ENCODE measurements at regions not wholly inside any gene's neighbourhood (a gene's known extent, or its start where the extent isn't known, plus 50 kb on each side); places are given as distances from the start of the nearest gene placed in this dataset.
"Not testable (repeated sequence)": the region's sequence is repeated elsewhere in the genome, so short reads cannot be mapped to it uniquely, and the experiment has no call there.

DNA sequence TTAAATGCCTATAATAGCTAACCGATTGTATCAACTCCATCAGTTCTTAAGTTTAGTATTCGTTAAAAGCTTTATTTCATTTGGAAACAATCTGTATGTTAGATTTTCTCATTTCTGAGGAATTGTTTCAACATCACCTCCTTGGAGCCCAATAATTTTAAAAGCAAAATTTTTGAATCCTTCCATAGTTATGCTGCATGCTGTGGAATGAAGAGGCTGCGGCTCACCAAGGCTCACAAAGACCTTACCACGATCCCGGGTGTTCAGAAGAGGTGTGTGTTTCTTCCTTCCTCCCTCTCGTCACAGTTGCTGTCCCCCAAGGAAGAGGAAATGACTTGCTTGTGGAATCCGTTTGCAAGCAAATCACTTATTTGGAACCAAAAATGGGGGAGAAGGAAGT lies 143.8 kb downstream of the FGF1 start:
- no peak for DNase-seq

GRCh38 chr5:142540922-142541422 lies 144.9 kb downstream of the FGF1 start:
- DNase-seq, result no peak

GRCh38 chr5:142539154-142539740 lies 146.6 kb downstream of the FGF1 start:
- DNase-seq, result no peak

DNA sequence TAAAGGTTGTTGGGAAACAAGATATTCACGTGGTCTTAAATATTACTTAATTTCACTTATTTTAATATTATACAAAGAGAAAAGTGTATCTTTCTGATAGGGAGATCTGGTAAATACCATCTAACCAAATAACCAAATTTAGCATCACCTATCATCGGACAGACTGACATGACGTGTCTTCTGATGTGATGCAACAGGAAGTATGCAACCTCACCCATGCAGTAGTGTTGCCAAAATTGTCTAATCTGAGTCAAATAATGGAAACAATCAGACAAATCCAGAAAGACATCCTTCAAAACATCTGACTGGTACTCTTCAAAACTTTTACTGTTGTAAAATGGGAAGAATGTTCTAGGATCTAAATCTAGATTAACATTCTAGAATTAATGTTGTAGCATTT lies 148.0 kb downstream of the FGF1 start:
- no peak for DNase-seq

GRCh38 chr5:142532781-142533176 lies 153.1 kb downstream of the FGF1 start:
- DNase-seq, result no peak

GRCh38 chr5:142531977-142532780 lies 153.7 kb downstream of the FGF1 start:
- no peak for DNase-seq

GRCh38 chr5:142530904-142531303 lies 155.0 kb downstream of the FGF1 start:
- DNase-seq, result no peak

DNA sequence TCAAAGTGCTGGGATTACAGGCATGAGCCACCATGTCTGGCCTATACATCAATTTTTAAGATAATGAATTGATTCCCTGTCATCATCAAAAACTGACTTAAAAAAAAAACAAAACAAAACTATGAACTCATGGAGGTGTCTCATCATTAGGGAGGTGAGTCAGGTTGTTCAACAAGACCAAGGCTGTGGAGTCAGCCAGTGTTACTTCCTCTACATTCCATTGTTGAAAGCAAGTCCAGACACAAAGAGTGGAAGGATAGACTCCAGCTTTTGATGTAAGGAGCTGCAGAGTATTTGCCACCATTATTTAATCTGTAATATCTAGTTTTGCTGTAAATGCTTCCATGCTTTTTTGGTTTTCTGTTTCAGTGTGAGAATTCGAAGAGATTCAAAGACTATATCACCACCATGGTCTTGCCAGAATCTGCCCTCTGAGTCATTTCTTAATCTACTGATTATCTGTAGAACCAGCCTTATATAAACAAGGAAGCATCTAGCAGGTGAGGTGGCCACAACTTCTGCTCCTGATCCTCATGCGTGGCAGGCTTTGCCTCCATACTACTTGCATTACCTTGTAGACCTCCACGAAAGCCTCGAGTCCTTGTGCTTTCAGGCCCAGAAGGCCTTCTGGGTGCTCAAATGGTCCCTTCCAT lies 156.1 kb downstream of the FGF1 start:
- no peak for DNase-seq

GRCh38 chr5:142527664-142528295 lies 158.1 kb downstream of the FGF1 start:
- DNase-seq, result no peak

GRCh38 chr5:142527234-142527633 lies 158.7 kb downstream of the FGF1 start:
- no peak for DNase-seq

DNA sequence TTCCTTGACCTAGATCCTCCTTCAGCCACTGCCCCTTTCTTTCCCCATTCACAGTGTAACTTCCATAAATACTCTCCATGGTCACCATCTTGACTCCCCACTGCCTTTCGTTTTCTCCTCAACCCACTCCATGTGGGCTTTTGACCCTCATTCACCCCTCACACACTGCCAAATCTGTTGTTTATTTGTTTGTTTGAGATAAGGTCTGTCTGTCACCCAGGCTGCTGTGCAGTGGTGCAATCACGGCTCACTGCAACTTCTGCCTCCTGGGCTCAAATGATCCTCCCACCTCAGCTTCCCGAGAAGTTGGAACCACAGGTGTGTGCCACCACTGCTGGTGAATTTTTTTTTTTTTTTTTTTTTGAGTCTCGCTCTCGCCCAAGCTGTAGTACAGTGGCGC lies 162.9 kb downstream of the FGF1 start:
- DNase-seq, result no peak

GRCh38 chr5:142521706-142522105 lies 164.2 kb downstream of the FGF1 start:
- no peak for DNase-seq

DNA sequence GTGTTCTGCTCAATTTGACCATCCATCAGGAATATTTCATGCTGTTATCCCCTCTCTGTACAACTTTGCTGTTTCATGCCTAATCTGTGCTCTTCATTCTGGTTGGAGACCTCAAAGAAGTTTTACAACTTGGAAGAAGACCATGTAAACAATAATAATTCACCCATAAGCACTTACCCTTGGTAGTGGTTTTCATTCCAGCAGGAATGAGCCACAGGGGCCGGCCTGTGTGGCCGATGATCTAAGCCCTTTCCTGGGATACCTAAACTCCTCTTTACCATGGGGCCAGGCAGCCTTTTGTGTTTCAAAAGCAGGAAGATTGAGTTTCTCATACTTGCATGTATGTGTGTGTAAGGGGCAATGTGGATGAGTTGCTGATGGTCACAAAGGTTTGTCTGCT lies 165.0 kb downstream of the FGF1 start:
- no peak for DNase-seq

- DNase-seq, result not testable (repeated sequence)
These were observed 166.0 kb downstream of the FGF1 start for GRCh38 chr5:142519913-142520312.

DNA sequence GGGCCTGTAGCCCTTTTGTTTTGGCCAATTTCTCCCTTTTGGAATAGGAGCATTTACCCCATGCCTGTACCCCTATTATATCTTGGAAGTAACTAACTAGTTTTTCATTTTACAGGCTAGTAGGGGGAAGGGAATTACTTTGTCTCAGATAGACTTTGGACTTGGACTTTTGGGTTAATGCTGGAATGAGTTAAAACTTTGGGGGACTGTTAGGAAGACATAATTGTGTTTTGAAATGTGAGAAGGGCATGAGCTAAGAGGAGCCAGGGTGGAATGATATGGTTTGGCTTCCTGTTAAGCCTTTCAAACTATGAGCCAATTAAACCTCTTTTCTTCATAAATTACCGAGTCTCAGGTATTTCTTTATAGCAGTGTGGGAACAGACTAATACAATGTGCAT lies 168.1 kb downstream of the FGF1 start:
- no peak for DNase-seq

DNA sequence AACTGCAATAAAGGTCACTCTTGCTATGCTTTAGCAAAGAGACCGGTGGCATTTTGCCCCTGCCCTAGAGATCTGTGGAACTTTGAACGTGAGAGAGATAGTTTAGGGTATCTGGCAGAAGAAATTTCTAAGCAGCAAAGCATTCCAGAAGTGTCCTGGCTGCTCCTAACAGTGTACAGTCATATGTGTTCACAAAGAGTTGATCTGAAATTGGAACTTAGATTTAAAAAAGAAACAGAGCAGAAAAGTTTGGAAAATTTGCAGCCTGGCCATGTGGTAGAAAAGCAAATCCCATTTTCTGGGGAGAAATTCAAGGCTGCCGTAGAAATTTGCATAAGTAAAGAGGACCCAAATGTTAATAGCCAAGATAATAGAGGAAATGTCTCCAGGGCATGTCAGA lies 169.2 kb downstream of the FGF1 start:
- DNase-seq, result no peak

DNA sequence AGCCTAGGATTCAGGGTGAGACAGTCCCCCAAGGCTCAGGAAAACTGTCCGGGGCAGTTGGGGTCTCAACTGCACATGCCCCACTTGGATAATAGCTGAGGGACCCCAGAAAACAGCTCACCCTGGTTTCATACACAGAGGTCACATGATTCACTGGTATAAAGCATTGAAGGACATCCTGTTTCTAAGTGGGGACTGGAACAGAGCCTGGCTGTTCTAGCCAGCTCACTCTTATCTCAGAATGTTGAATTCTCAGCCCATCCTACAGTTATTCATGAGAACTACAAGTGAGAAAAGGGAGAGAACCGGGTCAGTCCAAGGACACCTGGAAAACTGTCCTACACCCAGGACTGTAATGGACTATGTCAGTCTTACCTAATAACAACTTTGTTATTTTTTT lies 170.9 kb downstream of the FGF1 start:
- DNase-seq, result no peak

DNA sequence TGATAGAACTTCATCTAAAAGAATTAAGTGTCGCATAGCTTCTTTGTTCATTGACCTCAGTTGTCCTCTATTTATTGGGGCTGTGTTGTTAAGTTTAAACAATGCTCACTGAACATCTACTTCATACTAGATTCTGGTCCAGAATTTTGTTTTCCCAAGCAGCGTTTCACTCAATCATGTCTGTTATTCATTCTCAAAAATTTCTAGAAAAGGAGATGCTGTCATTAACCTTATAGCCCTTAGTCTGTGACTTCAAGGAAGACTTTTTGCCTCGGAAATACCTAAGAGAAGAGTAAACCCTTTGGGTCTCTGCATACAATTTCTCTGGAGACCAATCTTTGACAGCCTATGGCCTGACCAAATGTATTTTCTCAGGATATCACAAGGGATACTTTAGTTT lies 171.7 kb downstream of the FGF1 start:
- no peak for DNase-seq

DNA sequence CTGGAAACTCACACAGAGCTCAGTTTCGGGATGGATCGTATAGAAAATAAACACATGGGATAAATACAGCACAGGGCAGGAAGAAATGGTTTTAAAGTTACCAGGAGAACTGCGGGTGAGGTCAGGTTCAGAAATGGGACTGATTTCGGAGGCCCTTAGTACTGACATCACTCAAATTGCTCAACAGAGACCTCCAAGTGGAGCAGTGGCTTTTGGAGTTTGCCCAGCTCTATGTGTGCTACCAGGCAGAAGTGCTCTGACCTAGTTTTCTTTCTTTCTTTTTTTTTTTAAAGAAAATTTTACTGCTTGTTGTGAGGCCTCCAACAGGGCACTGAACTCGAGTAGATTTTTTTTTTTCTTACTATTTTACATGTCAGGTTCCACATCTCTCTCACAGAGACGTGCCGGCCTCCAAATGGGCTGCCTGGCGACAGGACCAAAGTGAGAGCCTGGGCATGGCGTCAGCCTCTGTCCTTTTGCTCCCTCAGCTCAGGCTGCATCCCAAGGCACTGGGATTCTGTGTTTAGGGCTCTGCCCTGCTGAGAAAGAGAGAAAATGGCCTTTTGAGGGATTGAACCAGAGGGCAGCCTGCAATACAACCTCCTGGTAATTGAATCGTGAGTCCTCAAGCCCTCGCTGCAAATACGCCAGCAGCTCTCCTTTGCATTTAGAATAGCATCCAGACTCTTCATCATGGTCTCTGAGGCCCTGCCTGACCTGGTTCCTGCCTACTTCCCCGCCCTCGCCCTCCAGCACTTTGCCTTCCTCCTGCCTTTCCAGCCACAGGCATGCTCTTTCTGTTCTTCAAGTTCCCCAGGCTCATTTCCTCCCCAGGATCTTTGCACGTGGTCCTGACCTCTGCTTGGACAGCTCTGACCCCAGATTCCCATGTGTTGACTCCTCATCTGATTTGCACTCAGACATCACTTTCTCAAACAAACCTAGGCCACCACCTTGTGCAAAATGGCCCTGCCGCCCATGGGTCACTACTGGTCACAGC lies 173.5 kb downstream of the FGF1 start:
- DNase-seq, result no peak

DNA sequence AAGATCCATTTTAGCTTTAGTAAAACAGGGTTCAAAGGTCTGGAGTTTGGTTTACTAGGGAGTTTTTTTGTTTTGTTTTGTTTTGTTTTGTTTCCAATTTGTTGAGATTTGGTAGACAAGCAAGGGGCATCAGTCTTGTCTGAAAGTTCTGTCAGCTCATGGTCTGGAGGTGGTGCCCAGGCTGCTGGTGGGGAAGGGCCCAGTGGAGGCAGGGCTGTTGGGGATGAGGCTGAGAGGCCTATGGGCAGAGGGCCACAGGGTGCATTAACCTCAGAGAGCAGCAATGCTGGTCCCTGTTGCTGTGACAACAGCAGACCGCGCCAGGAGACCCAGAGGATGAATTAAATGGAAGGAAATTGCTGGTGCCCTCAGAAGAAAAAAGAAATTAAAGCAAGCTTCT lies 174.5 kb downstream of the FGF1 start:
- DNase-seq, result no peak

GRCh38 chr5:142509026-142509425 lies 176.9 kb downstream of the FGF1 start:
- no peak for DNase-seq

DNA sequence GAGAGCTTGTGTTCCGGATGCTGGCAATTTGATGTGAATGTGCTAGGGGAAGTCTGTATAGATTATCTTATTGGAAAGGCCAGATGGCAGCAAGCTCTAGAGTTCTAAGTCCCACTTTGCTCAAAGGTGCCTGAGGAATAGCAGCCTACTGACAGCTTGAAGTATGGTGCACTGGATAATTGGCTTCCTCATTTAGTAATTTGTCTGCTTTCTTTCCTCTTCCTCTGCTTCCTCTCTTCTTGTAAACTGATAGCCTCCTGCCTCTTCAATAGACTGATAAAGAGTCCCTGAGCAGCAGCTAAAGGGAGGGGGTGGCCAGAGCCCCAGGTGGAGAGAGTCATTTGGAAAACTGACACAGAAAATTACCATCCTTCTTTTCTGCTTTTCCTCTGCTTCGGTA lies 177.3 kb downstream of the FGF1 start:
- no peak for DNase-seq
